ENCODE measurements at regions not wholly inside any gene's neighbourhood (a gene's known extent, or its start where the extent isn't known, plus 50 kb on each side); places are given as distances from the start of the nearest gene placed in this dataset.

DNA sequence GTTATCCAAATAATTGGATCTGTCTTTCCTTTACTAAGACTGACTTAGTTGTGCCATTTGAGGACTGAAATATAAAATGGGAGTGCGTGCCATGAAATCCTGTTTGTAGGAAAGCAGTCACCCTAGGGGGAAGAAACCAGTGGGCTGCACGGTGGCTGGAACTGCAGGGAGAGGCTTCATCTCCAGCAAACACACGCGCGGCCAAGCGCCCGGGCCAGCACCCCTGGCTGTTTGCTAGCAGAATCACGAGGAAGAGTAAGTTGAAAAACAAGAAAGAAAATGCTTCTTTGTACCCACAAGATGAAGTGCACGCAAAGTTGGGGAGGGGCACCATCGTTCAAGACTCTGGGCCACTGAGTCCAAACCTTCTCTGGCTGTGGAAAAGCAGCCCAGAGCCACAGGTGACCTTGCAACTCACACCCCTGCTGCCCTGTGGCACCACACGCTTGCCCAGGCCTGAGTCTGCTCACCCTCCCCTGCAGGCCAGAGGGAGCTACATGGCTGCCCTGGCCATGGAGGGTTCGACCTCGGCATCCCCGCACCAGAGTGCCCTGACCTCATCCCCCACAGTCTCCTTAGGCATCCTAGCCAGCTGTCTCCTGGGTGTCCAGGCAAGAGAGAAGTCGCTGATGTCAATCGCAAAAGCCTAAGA lies 55.2 kb downstream of the IRX2 start:
- H2AFZ ChIP-seq (ENCODE audit: low read depth, low read length) = no peak overlapping the region
- no peak overlapping the region for H3K27ac ChIP-seq (ENCODE audit: low read length)
- peaks cover 3% of the 10 kb centered on the region for H3K9me3 ChIP-seq (ENCODE audit: insufficient read depth, low read length, severe bottlenecking)
- no peaks in the 10 kb centered on the region for H4K20me1 ChIP-seq (ENCODE audit: insufficient read depth, low read length)
- no peak overlapping the region for H3K4me2 ChIP-seq (ENCODE audit: insufficient read depth, low read length)
- no peak for TF ChIP-seq EZH2 (IDR thresholded peaks at IDR 0.05; ENCODE audit: borderline replicate concordance, low read depth, low read length, severe bottlenecking)
- TF ChIP-seq, protein P1, sequence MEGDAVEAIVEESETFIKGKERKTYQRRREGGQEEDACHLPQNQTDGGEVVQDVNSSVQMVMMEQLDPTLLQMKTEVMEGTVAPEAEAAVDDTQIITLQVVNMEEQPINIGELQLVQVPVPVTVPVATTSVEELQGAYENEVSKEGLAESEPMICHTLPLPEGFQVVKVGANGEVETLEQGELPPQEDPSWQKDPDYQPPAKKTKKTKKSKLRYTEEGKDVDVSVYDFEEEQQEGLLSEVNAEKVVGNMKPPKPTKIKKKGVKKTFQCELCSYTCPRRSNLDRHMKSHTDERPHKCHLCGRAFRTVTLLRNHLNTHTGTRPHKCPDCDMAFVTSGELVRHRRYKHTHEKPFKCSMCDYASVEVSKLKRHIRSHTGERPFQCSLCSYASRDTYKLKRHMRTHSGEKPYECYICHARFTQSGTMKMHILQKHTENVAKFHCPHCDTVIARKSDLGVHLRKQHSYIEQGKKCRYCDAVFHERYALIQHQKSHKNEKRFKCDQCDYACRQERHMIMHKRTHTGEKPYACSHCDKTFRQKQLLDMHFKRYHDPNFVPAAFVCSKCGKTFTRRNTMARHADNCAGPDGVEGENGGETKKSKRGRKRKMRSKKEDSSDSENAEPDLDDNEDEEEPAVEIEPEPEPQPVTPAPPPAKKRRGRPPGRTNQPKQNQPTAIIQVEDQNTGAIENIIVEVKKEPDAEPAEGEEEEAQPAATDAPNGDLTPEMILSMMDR (IDR thresholded peaks at IDR 0.05; ENCODE audit: borderline replicate concordance, extremely low read depth, low read length, poor library complexity, severe bottlenecking) = no peak
- H3K4me1 ChIP-seq (ENCODE audit: insufficient read depth, low read length) = no peaks in the 10 kb centered on the region
- no peaks in the 10 kb centered on the region for H3K79me2 ChIP-seq (ENCODE audit: insufficient read depth, low read length)
- no peak overlapping the region for H3K4me3 ChIP-seq (ENCODE audit: low read depth in 1 of 2, low read length in 2 of 2)
- ATAC-seq (ENCODE audit: insufficient read depth, low read depth) (no peak), DNase-seq (no peak)
- no peaks in the 10 kb centered on the region for H3K27me3 ChIP-seq (ENCODE audit: insufficient read depth, low read length, poor library complexity)
- H3K9ac ChIP-seq (ENCODE audit: low read depth, low read length) = no peak overlapping the region
- no peaks in the 10 kb centered on the region for H3K36me3 ChIP-seq (ENCODE audit: insufficient read depth, low read length)

GRCh38 chr5:2695200-2695891 lies 56.1 kb downstream of the IRX2 start:
- Histone ChIP-seq H3K9ac (ENCODE audit: low read depth, low read length) (no peak overlapping the region), H4K20me1 (ENCODE audit: insufficient read depth, low read length) (no peaks in the 10 kb centered on the region), H3K4me1 (ENCODE audit: insufficient read depth, low read length) (no peaks in the 10 kb centered on the region), H3K27me3 (ENCODE audit: insufficient read depth, low read length, poor library complexity) (no peaks in the 10 kb centered on the region), H3K9me3 (ENCODE audit: insufficient read depth, low read length, severe bottlenecking) (peaks cover 3% of the 10 kb centered on the region), H3K36me3 (ENCODE audit: insufficient read depth, low read length) (no peaks in the 10 kb centered on the region), H3K27ac (ENCODE audit: low read length) (no peak overlapping the region), H3K4me2 (ENCODE audit: insufficient read depth, low read length) (no peak overlapping the region), H2AFZ (ENCODE audit: low read depth, low read length) (no peak overlapping the region), H3K4me3 (ENCODE audit: low read depth in 1 of 2, low read length in 2 of 2) (no peak overlapping the region), H3K79me2 (ENCODE audit: insufficient read depth, low read length) (no peaks in the 10 kb centered on the region)
- ATAC-seq (ENCODE audit: insufficient read depth, low read depth) (no peak), DNase-seq (no peak)
- TF ChIP-seq, protein P1 (IDR thresholded peaks at IDR 0.05; ENCODE audit: borderline replicate concordance, extremely low read depth, low read length, poor library complexity, severe bottlenecking) = no peak
- no peak for TF ChIP-seq EZH2 (IDR thresholded peaks at IDR 0.05; ENCODE audit: borderline replicate concordance, low read depth, low read length, severe bottlenecking)

DNA sequence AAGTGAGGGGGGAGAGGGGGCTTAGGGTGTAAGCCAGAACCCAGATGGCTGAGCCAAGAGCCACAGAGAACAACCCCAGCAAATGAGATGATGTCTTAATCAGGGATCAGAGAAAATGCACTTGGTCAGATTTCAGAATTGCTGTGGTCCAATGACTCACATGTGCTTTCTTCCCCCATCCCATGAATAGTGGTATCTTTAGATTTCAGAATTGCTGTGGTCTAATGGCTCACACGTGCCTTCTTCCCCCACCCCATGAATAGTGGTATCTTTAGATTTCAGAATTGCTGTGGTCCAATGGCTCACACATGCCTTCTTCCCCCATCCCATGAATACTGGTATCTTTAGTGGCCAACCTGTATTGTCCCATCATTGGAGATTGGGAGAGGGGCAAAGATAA lies 59.9 kb downstream of the IRX2 start:
- H2AFZ ChIP-seq (ENCODE audit: low read depth, low read length) = no peak overlapping the region
- H3K4me3 ChIP-seq (ENCODE audit: low read depth in 1 of 2, low read length in 2 of 2) = no peak overlapping the region
- H3K79me2 ChIP-seq (ENCODE audit: insufficient read depth, low read length) = no peaks in the 10 kb centered on the region
- H3K4me1 ChIP-seq (ENCODE audit: insufficient read depth, low read length) = no peaks in the 10 kb centered on the region
- ATAC-seq (ENCODE audit: insufficient read depth, low read depth) (no peak), DNase-seq (no peak)
- no peak overlapping the region for H3K9ac ChIP-seq (ENCODE audit: low read depth, low read length)
- TF ChIP-seq, protein P1 (IDR thresholded peaks at IDR 0.05; ENCODE audit: borderline replicate concordance, extremely low read depth, low read length, poor library complexity, severe bottlenecking) = no peak
- no peak for TF ChIP-seq EZH2 (IDR thresholded peaks at IDR 0.05; ENCODE audit: borderline replicate concordance, low read depth, low read length, severe bottlenecking)
- no peak overlapping the region for H3K4me2 ChIP-seq (ENCODE audit: insufficient read depth, low read length)
- H4K20me1 ChIP-seq (ENCODE audit: insufficient read depth, low read length) = no peaks in the 10 kb centered on the region
- no peak overlapping the region for H3K27ac ChIP-seq (ENCODE audit: low read length)
- H3K36me3 ChIP-seq (ENCODE audit: insufficient read depth, low read length) = no peaks in the 10 kb centered on the region
- H3K9me3 ChIP-seq (ENCODE audit: insufficient read depth, low read length, severe bottlenecking) = peaks cover 3% of the 10 kb centered on the region
- no peaks in the 10 kb centered on the region for H3K27me3 ChIP-seq (ENCODE audit: insufficient read depth, low read length, poor library complexity)

Data from DND-41 (cell line).